AG09319 (cell line): ENCODE measurements at regions not wholly inside any gene's neighbourhood (a gene's known extent, or its start where the extent isn't known, plus 50 kb on each side); places are given as distances from the start of the nearest gene placed in this dataset.

Experiments
- DNase-seq: peaks from one replicate; pipeline ENCODE4 v3.0.0-alpha.2; 2010; ENCODE audit warnings: low read depth; ENCODE audit errors: extremely low read depth
- TF ChIP-seq, protein P1 (sequence below): IDR thresholded peaks from 2 replicates; pipeline ENCODE4 v1.5.1; 2011; ENCODE audit warnings: low read depth, mild to moderate bottlenecking, inconsistent platforms, low read length, moderate library complexity

- TF ChIP-seq, protein P1, sequence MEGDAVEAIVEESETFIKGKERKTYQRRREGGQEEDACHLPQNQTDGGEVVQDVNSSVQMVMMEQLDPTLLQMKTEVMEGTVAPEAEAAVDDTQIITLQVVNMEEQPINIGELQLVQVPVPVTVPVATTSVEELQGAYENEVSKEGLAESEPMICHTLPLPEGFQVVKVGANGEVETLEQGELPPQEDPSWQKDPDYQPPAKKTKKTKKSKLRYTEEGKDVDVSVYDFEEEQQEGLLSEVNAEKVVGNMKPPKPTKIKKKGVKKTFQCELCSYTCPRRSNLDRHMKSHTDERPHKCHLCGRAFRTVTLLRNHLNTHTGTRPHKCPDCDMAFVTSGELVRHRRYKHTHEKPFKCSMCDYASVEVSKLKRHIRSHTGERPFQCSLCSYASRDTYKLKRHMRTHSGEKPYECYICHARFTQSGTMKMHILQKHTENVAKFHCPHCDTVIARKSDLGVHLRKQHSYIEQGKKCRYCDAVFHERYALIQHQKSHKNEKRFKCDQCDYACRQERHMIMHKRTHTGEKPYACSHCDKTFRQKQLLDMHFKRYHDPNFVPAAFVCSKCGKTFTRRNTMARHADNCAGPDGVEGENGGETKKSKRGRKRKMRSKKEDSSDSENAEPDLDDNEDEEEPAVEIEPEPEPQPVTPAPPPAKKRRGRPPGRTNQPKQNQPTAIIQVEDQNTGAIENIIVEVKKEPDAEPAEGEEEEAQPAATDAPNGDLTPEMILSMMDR, result no peak
- DNase-seq, result no peak
Observed at GRCh38 chr1:87594736-87595383, 266.2 kb downstream of the LMO4 start.

DNA sequence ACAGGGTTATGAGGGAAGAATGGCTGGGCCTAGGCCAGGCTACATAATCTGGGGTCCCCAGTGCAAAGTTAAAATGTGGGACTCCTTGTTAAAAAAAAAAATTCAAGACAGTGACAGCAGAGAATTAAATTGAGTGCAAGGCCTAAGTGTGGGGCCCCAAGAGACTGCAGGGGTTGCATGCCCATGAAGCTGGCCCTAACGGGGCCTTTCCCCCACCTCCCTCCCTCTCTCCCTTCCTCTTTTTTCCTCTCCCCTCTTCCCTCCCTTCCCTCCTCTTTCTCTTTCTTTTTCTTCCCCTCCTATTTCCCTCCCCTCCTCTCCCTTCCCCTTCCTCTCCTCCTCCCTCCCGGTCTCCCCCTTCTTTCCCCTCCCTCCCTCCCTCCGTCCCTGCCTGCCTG is 266.7 kb downstream of the LMO4 start:
- no peak for DNase-seq
- TF ChIP-seq, protein P1, result no peak

DNA sequence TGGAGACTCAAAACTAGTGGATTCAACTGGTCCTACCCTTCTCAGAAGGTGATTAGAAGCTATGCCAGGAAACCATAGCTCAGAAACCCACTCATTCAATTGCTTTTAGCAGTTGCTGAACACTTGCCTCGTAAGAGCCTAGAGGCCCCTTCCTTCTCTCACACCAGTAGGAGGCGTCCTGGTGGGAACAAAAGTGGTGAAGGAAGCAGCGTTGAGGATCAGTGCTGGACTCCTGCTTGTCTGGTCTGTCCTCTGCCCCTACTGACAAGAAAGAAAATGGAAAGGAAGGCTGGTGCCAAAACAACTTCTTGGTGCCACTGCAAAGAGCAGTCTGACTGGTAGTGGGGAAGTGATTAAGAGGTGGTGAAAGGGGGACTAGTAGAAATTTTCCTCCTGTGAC is 269.7 kb downstream of the LMO4 start:
- DNase-seq, result no peak
- TF ChIP-seq, protein P1, result no peak; the same call in 1 of the 2 replicates

GRCh38 chr1:87599569-87599968 is 270.9 kb downstream of the LMO4 start:
- TF ChIP-seq, protein P1, result no peak
- DNase-seq, result no peak

- DNase-seq, result no peak
- TF ChIP-seq, protein P1, result no peak
Observed at GRCh38 chr1:87600055-87600850, 271.6 kb downstream of the LMO4 start.

DNA sequence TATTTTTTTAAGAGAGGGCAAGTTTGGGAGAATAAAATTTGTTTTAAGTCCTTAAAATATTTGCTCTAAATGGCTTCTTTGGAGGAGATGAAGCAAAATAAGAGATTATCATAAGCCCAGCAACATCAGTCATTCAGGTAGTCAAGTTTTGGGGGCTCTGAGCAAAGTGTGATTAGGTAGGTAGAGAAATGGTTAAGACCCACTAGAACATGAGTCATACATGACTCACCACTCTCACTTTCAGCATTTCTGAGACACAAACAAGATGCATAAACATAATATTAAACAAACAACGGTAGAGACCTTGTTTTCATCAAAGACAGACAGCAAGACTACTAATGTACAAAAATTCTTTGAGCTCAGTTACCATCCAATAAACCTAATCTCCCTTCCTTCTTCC is 272.2 kb downstream of the LMO4 start:
- DNase-seq, result no peak
- TF ChIP-seq, protein P1, result no peak

GRCh38 chr1:87603626-87604025 is 274.9 kb downstream of the LMO4 start:
- no peak for DNase-seq
- TF ChIP-seq, protein P1, result no peak
